ENCODE measurements at regions not wholly inside any gene's neighbourhood (a gene's known extent, or its start where the extent isn't known, plus 50 kb on each side); places are given as distances from the start of the nearest gene placed in this dataset.

- no peak for TF ChIP-seq TEAD4 (IDR thresholded peaks at IDR 0.05; ENCODE audit: low read depth, low read length)
- TF ChIP-seq RAD21 (IDR thresholded peaks at IDR 0.05 in 1 of 2, conservative IDR thresholded peaks at IDR 0.05 in 1 of 2; ENCODE audit: low read depth in 2 of 2, low read length in 2 of 2): no peak
- TF ChIP-seq ATF2 (IDR thresholded peaks at IDR 0.05; ENCODE audit: low read length): no peak
- TF ChIP-seq CTCF (IDR thresholded peaks at IDR 0.05; ENCODE audit: control extremely low read depth in 1 of 3, insufficient read depth in 1 of 3, low read depth in 1 of 3, low read length in 3 of 3): no peak
- TF ChIP-seq SP4 (IDR thresholded peaks at IDR 0.05; ENCODE audit: low read length): no peak
- no peak for TF ChIP-seq MAFK (IDR thresholded peaks at IDR 0.05; ENCODE audit: low read depth, low read length)
- no peak for TF ChIP-seq EP300 (IDR thresholded peaks at IDR 0.05; ENCODE audit: borderline replicate concordance in 1 of 2, low read depth in 2 of 2, low read length in 2 of 2)
- no peak for TF ChIP-seq CEBPB (IDR thresholded peaks at IDR 0.05; ENCODE audit: low read depth, low read length)
- no peak for TF ChIP-seq HDAC2 (IDR thresholded peaks at IDR 0.05; ENCODE audit: borderline replicate concordance in 1 of 2, low read depth in 2 of 2, low read length in 2 of 2)
- no peak for TF ChIP-seq GABPA (IDR thresholded peaks at IDR 0.05; ENCODE audit: borderline replicate concordance, insufficient read depth, low read length)
- TF ChIP-seq POLR2AphosphoS5 (IDR thresholded peaks at IDR 0.05; ENCODE audit: low read depth, low read length): no peak
- TF ChIP-seq YY1 (IDR thresholded peaks at IDR 0.05; ENCODE audit: low read depth, low read length): no peak
- no peak for TF ChIP-seq EGR1 (IDR thresholded peaks at IDR 0.05; ENCODE audit: borderline replicate concordance, low read depth, low read length)
- TF ChIP-seq USF2 (IDR thresholded peaks at IDR 0.05; ENCODE audit: low read length): no peak
These were observed 270.1 kb upstream of the MTPN start for GRCh38 chr7:136247211-136247610.
